Prostate gland (tissue), 2 donors: ENCODE measurements at regions not wholly inside any gene's neighbourhood (a gene's known extent, or its start where the extent isn't known, plus 50 kb on each side); places are given as distances from the start of the nearest gene placed in this dataset.

ENCODE experiments used
- POLR2A ChIP-seq: fragments of 450-650 bp; IDR thresholded peaks from one replicate; pipeline ENCODE4 v1.6.1; 2016; ENCODE audit warnings: antibody characterized with exemption, mild to moderate bottlenecking
- TF ChIP-seq, protein P1 (sequence below), 4 experiments: fragments of 200-600 bp in 2 of 4; fragments of 450-650 bp in 2 of 4; sonication (generic) in 2 of 4; IDR thresholded peaks; 1 replicate in 3 of 4; 2 replicates in 1 of 4; pipeline ENCODE4 v1.5.1; 2016 to 2019; ENCODE audit warnings: antibody characterized with exemption in 4 of 4, mild to moderate bottlenecking in 2 of 4, moderate library complexity in 2 of 4

DNA sequence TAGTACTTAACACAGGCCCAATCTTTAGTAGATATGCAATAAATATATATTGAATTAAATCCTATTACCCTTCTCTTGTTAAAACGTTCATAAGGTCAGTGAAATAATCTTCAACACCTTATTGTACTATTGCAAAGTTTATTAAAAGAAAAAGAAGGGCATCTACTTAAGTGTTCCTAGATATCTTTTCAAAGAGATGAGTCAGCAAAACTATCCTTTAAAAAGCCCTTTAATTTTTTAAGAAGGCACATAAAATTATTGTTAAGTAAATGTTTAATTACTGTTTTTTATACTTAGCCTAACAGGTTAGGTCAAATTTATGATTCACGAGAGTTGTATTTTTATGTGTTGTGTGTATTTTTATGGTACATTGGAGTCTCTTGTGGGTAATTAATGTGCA is 77.3 kb upstream of the PPP1R2C start:
- TF ChIP-seq, protein P1, sequence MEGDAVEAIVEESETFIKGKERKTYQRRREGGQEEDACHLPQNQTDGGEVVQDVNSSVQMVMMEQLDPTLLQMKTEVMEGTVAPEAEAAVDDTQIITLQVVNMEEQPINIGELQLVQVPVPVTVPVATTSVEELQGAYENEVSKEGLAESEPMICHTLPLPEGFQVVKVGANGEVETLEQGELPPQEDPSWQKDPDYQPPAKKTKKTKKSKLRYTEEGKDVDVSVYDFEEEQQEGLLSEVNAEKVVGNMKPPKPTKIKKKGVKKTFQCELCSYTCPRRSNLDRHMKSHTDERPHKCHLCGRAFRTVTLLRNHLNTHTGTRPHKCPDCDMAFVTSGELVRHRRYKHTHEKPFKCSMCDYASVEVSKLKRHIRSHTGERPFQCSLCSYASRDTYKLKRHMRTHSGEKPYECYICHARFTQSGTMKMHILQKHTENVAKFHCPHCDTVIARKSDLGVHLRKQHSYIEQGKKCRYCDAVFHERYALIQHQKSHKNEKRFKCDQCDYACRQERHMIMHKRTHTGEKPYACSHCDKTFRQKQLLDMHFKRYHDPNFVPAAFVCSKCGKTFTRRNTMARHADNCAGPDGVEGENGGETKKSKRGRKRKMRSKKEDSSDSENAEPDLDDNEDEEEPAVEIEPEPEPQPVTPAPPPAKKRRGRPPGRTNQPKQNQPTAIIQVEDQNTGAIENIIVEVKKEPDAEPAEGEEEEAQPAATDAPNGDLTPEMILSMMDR (IDR thresholded peaks at IDR 0.05): no peak
- TF ChIP-seq POLR2A: no peak
